ENCODE measurements at regions not wholly inside any gene's neighbourhood (a gene's known extent, or its start where the extent isn't known, plus 50 kb on each side); places are given as distances from the start of the nearest gene placed in this dataset.

DNA sequence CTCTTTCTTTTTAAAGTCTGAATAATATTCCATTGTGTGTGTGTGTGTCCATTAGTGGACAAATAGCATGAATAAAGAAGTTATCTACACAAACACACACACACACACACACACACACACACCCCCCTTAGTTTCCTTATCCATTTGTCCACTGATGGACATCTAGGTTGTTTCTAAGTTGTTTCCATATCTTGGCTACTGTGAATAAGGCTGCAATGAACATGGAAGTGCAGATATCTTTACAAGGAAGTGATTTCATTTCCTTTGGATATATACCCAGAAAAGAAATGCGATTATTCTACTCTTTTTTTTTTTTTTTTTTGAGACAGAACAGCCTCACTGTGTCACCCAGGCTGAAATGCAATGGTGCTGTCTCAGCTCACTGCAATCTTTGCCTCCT, 113.5 kb downstream of the MBL2 start:
- no peak overlapping the region for H3K4me2 ChIP-seq (ENCODE audit: low read length)
- no peaks in the 10 kb centered on the region for H3K4me1 ChIP-seq (ENCODE audit: control insufficient read depth, insufficient read depth, low read length)
- H3K4me3 ChIP-seq (ENCODE audit: low read length): no peak overlapping the region
- H3K27me3 ChIP-seq (ENCODE audit: control insufficient read depth, insufficient read depth, low read length): peaks cover 3% of the 10 kb centered on the region
- H3K9ac ChIP-seq (ENCODE audit: low read depth, low read length): no peak overlapping the region
- no peaks in the 10 kb centered on the region for H3K9me3 ChIP-seq (replicated peaks; ENCODE audit: low read length)
- H3K36me3 ChIP-seq (ENCODE audit: insufficient read depth, low read length): no peaks in the 10 kb centered on the region

DNA sequence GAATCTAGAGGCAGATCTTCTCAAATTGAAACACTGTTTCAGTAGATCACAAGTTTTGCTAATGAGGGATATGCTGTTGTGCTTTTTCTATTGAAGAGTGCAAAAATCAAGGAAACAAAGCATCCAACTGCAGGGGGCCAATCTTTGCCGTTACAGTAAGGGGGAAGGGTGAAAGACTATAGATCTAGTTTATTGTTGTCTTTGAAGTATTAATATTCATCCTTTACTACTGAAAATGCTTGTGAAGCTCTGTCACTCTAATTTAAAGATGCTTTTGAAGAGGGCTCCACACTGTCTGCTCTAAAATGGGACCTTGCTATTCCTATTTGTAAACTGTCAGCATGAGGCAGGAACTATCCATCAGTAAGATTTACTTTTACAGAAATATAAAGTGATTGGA, 110.3 kb downstream of the MBL2 start:
- Histone ChIP-seq H3K27me3 (ENCODE audit: control insufficient read depth, insufficient read depth, low read length) (peaks cover 3% of the 10 kb centered on the region), H3K9ac (ENCODE audit: low read depth, low read length) (no peak overlapping the region), H3K4me1 (ENCODE audit: control insufficient read depth, insufficient read depth, low read length) (no peaks in the 10 kb centered on the region), H3K36me3 (ENCODE audit: insufficient read depth, low read length) (no peaks in the 10 kb centered on the region), H3K4me2 (ENCODE audit: low read length) (no peak overlapping the region), H3K9me3 (replicated peaks; ENCODE audit: low read length) (peaks cover 2% of the 10 kb centered on the region), H3K4me3 (ENCODE audit: low read length) (no peak overlapping the region)

DNA sequence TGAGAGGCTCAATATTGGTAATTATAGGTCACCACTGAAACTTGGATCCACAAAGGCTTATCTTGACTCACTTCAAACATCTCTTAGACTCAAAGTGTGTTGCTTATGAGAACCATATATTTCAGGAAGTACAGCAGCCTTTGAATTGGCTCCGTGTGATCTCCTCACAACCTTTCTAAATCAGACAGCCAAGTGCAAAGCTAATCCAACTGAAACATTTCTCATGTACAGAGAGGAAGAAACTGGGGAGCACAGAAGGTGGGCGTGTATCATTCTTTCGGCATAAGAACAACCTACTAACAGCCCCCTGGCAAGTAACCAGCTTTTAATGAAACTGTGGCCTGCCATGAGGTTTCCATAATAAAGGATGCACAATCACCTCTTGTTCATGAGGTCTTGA, 109.4 kb downstream of the MBL2 start:
- H3K4me1 ChIP-seq (ENCODE audit: control insufficient read depth, insufficient read depth, low read length): no peaks in the 10 kb centered on the region
- H3K9me3 ChIP-seq (replicated peaks; ENCODE audit: low read length): peaks cover 2% of the 10 kb centered on the region
- H3K4me2 ChIP-seq (ENCODE audit: low read length): no peak overlapping the region
- no peak overlapping the region for H3K9ac ChIP-seq (ENCODE audit: low read depth, low read length)
- no peak overlapping the region for H3K4me3 ChIP-seq (ENCODE audit: low read length)
- no peaks in the 10 kb centered on the region for H3K36me3 ChIP-seq (ENCODE audit: insufficient read depth, low read length)
- peaks cover 3% of the 10 kb centered on the region for H3K27me3 ChIP-seq (ENCODE audit: control insufficient read depth, insufficient read depth, low read length)

DNA sequence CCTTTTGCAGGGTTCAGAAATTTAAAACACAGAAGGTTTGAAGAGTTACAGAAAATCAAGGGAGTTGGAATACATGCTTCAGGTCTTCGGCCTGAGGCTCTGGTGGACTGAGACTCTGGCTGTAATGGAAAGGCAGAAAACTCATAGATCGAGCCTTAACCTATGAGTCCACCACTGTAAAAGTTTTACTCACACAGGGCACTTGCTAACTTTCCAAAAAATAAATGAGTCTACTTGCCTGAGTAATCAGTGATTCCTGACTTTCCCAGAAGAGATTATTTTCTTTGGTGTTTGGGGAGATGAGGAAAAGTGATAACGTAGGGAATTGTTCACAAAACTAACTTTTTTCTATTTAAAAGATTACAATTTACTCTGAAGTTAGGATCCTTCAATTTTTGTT, 108.0 kb downstream of the MBL2 start:
- peaks cover 3% of the 10 kb centered on the region for H3K27me3 ChIP-seq (ENCODE audit: control insufficient read depth, insufficient read depth, low read length)
- no peak overlapping the region for H3K9ac ChIP-seq (ENCODE audit: low read depth, low read length)
- H3K36me3 ChIP-seq (ENCODE audit: insufficient read depth, low read length): no peaks in the 10 kb centered on the region
- H3K9me3 ChIP-seq (replicated peaks; ENCODE audit: low read length): peaks cover 2% of the 10 kb centered on the region
- peaks cover 4% of the 10 kb centered on the region for H3K4me1 ChIP-seq (ENCODE audit: control insufficient read depth, insufficient read depth, low read length)
- H3K4me2 ChIP-seq (ENCODE audit: low read length): no peak overlapping the region
- H3K4me3 ChIP-seq (ENCODE audit: low read length): no peak overlapping the region

DNA sequence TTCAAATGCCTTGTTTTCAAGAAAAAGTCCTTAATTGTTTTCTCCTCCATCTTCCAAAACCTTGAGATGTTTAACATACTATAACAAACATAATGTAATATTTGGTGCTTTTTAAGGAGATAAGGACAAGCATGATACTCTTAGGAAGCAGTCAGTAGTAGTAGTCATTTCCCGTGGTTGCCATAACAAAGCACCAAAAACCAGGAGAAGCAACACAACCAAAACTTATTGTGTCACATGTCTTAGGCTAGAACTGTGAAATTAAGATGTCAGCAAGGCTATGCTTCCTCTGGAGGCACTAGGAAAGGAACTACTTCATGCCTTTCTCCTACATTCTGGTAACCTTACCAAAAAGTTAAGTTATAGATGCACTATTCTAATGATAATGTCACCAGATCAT, 106.8 kb downstream of the MBL2 start:
- H3K27me3 ChIP-seq (ENCODE audit: control insufficient read depth, insufficient read depth, low read length): peaks cover under 1% of the 10 kb centered on the region
- no peak overlapping the region for H3K4me2 ChIP-seq (ENCODE audit: low read length)
- H3K4me1 ChIP-seq (ENCODE audit: control insufficient read depth, insufficient read depth, low read length): peaks cover 4% of the 10 kb centered on the region
- no peak overlapping the region for H3K9ac ChIP-seq (ENCODE audit: low read depth, low read length)
- H3K36me3 ChIP-seq (ENCODE audit: insufficient read depth, low read length): no peaks in the 10 kb centered on the region
- H3K9me3 ChIP-seq (replicated peaks; ENCODE audit: low read length): peaks cover 2% of the 10 kb centered on the region
- no peak overlapping the region for H3K4me3 ChIP-seq (ENCODE audit: low read length)

DNA sequence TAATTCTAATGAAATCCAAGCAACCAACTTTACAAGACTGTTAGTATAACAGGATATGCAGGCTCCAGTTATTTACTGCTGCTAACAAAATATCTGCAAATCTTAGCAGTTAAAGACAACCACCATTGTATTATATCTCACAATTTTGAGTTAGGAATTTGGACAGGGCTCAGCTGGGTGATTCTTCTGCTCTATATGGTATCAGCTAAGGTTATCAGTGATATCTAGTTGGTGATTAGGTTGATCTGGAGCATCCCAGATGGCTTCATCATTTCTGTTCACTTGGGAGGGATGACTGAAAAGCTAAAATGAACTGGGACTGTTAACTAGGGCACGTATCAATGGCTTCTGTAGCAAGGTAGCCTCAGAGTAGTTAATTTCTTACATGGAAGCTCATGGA, 105.7 kb downstream of the MBL2 start:
- Histone ChIP-seq H3K27me3 (ENCODE audit: control insufficient read depth, insufficient read depth, low read length) (no peaks in the 10 kb centered on the region), H3K9me3 (replicated peaks; ENCODE audit: low read length) (peaks cover 2% of the 10 kb centered on the region), H3K36me3 (ENCODE audit: insufficient read depth, low read length) (no peaks in the 10 kb centered on the region), H3K9ac (ENCODE audit: low read depth, low read length) (no peak overlapping the region), H3K4me2 (ENCODE audit: low read length) (no peak overlapping the region), H3K4me3 (ENCODE audit: low read length) (no peak overlapping the region), H3K4me1 (ENCODE audit: control insufficient read depth, insufficient read depth, low read length) (peaks cover 4% of the 10 kb centered on the region)

DNA sequence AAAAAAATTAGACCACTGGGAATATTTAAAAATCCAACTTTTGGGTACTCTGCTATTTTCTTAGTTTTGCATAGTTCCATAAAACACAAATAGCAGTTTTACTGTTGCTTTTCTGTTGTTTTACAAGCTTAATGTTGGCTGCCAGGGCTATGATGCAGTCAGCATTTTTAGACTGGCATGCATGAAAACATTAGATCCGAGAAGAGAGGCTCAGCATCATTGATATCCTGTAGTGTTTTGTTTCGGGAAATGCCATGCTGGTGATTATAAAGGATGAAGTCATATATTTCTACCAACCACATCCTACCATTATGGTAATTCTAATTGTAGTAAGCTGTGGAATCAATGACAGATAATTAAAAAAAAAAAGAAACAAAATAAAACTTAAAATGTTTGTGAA, 104.6 kb downstream of the MBL2 start:
- no peaks in the 10 kb centered on the region for H3K27me3 ChIP-seq (ENCODE audit: control insufficient read depth, insufficient read depth, low read length)
- H3K4me3 ChIP-seq (ENCODE audit: low read length): no peak overlapping the region
- peaks cover 4% of the 10 kb centered on the region for H3K4me1 ChIP-seq (ENCODE audit: control insufficient read depth, insufficient read depth, low read length)
- H3K9me3 ChIP-seq (replicated peaks; ENCODE audit: low read length): peaks cover 2% of the 10 kb centered on the region
- H3K9ac ChIP-seq (ENCODE audit: low read depth, low read length): no peak overlapping the region
- H3K36me3 ChIP-seq (ENCODE audit: insufficient read depth, low read length): no peaks in the 10 kb centered on the region
- H3K4me2 ChIP-seq (ENCODE audit: low read length): no peak overlapping the region

DNA sequence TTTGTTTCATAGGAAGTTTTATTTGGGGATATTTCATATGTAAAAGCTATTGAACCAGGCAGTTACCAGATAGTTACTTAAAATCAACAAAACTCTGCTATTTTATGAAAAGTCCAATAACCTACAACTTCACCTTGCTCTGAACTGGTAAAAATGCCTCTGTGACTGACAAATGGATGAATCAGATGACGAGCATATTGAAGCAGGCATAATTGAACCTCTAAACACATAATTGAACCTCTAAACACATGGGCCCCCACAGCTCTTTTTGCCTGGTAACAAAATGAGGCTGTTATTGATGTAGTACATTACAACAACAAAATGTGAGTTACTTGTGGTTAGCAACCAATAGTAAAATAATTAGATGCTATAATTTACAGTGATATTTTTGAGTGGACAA, 99.7 kb downstream of the MBL2 start:
- no peak overlapping the region for H3K4me2 ChIP-seq (ENCODE audit: low read length)
- H3K9ac ChIP-seq (ENCODE audit: low read depth, low read length): no peak overlapping the region
- no peak overlapping the region for H3K4me3 ChIP-seq (ENCODE audit: low read length)
- H3K27me3 ChIP-seq (ENCODE audit: control insufficient read depth, insufficient read depth, low read length): no peaks in the 10 kb centered on the region
- H3K9me3 ChIP-seq (replicated peaks; ENCODE audit: low read length): no peaks in the 10 kb centered on the region
- no peaks in the 10 kb centered on the region for H3K36me3 ChIP-seq (ENCODE audit: insufficient read depth, low read length)
- peaks cover 4% of the 10 kb centered on the region for H3K4me1 ChIP-seq (ENCODE audit: control insufficient read depth, insufficient read depth, low read length)

DNA sequence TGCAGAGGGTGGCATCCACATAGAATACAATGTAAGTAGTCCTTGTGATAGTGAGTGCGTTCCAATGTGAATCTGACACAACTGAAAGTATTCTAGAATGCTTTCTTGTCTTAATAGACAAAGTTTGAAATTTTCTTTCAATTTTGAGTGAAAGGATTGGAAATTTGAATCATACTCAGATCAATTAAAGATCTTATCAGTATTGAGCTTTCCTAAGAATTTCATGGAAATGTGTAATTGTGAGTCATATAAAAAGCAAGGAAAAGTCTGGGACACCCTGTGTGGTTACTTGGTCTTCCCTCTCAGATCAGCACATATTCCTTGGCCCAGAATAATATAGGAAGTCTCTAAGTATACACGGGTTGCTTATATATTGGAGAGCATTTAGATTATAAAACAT, 99.1 kb downstream of the MBL2 start:
- peaks cover 2% of the 10 kb centered on the region for H3K4me1 ChIP-seq (ENCODE audit: control insufficient read depth, insufficient read depth, low read length)
- H3K27me3 ChIP-seq (ENCODE audit: control insufficient read depth, insufficient read depth, low read length): no peaks in the 10 kb centered on the region
- no peaks in the 10 kb centered on the region for H3K36me3 ChIP-seq (ENCODE audit: insufficient read depth, low read length)
- H3K4me2 ChIP-seq (ENCODE audit: low read length): no peak overlapping the region
- no peak overlapping the region for H3K9ac ChIP-seq (ENCODE audit: low read depth, low read length)
- H3K9me3 ChIP-seq (replicated peaks; ENCODE audit: low read length): no peaks in the 10 kb centered on the region
- no peak overlapping the region for H3K4me3 ChIP-seq (ENCODE audit: low read length)

DNA sequence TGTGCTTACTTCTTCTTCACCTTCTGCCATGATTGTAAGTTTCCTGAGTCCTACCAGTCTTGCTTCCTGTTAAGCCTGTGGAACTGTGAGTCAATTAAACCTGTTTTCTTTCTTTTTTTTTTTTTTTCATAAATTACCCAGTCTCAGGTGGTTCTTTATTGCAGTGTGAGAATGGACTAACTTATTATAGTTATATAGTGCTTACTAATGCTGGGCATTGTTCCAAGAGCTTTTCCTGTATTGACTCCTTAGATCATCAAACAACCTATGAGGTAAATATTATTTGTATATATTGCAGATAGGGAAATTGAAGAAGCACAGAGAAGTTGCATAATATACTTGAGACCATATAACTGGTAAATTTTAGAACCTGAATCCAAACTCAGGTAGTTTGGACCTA, 98.1 kb downstream of the MBL2 start:
- Histone ChIP-seq H3K9ac (ENCODE audit: low read depth, low read length) (no peak overlapping the region), H3K36me3 (ENCODE audit: insufficient read depth, low read length) (no peaks in the 10 kb centered on the region), H3K9me3 (replicated peaks; ENCODE audit: low read length) (no peaks in the 10 kb centered on the region), H3K27me3 (ENCODE audit: control insufficient read depth, insufficient read depth, low read length) (no peaks in the 10 kb centered on the region), H3K4me3 (ENCODE audit: low read length) (no peak overlapping the region), H3K4me2 (ENCODE audit: low read length) (no peak overlapping the region), H3K4me1 (ENCODE audit: control insufficient read depth, insufficient read depth, low read length) (no peaks in the 10 kb centered on the region)

DNA sequence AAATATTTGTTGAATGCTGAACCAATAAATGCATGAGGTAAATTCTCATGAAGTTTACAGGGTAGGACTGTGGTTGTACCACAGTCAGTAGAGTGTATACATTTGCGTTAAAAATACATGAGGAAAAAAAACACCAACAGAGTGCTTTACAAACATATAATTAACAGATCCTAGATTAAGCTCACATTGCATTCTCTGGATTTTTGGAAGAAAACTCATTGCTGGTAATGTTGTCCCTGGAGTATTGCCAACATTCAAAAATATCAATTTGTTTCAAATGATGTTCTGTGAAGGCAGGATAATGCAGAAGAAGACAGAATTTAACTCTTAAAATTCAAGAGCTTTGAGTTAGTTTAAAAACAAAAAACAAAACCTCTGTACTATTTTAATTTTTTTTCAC, 95.5 kb downstream of the MBL2 start:
- Histone ChIP-seq H3K27me3 (ENCODE audit: control insufficient read depth, insufficient read depth, low read length) (peaks cover 2% of the 10 kb centered on the region), H3K9me3 (replicated peaks; ENCODE audit: low read length) (no peaks in the 10 kb centered on the region), H3K4me3 (ENCODE audit: low read length) (no peak overlapping the region)

DNA sequence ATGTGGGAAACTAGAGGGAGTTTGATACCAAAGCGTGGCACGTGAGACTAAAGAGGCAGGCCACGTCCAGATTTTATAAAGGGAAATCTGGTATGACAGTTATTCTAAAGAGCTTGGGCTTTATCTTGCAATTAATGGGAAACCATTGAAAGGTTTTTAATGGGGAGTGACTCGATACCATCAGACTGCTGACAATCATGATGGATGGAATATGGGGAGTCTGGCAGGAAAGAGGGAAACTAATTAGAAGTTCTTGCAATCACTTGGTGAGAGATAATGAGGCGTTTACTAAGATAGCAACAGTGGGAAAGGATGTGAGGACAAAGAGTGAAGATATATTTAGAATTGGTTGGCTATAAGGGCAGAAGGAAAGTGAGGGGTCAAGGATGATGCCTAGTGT, 94.0 kb downstream of the MBL2 start:
- no peaks in the 10 kb centered on the region for H3K4me1 ChIP-seq (ENCODE audit: control insufficient read depth, insufficient read depth, low read length)
- H3K4me2 ChIP-seq (ENCODE audit: low read length): no peak overlapping the region
- H3K27me3 ChIP-seq (ENCODE audit: control insufficient read depth, insufficient read depth, low read length): peaks cover 4% of the 10 kb centered on the region
- H3K9ac ChIP-seq (ENCODE audit: low read depth, low read length): no peak overlapping the region
- no peaks in the 10 kb centered on the region for H3K36me3 ChIP-seq (ENCODE audit: insufficient read depth, low read length)
- no peak overlapping the region for H3K4me3 ChIP-seq (ENCODE audit: low read length)
- H3K9me3 ChIP-seq (replicated peaks; ENCODE audit: low read length): no peaks in the 10 kb centered on the region

More for the DNA sequence above, 95.5 kb downstream of the MBL2 start:
- Histone ChIP-seq H3K4me1 (ENCODE audit: control insufficient read depth, insufficient read depth, low read length) (no peaks in the 10 kb centered on the region), H3K36me3 (ENCODE audit: insufficient read depth, low read length) (no peaks in the 10 kb centered on the region), H3K9ac (ENCODE audit: low read depth, low read length) (no peak overlapping the region), H3K4me2 (ENCODE audit: low read length) (no peak overlapping the region)
